ENCODE measurements at regions not wholly inside any gene's neighbourhood (a gene's known extent, or its start where the extent isn't known, plus 50 kb on each side); places are given as distances from the start of the nearest gene placed in this dataset.
"Not testable (repeated sequence)": the region's sequence is repeated elsewhere in the genome, so short reads cannot be mapped to it uniquely, and the experiment has no call there.

GRCh38 chr3:104323226-104323625 is 1043.5 kb upstream of the ALCAM start:
- no peak for DNase-seq

- no peak for DNase-seq
These were observed 1019.4 kb upstream of the ALCAM start for GRCh38 chr3:104347291-104347690.

GRCh38 chr3:104349836-104350235 is 1016.9 kb upstream of the ALCAM start:
- DNase-seq, result no peak

- no peak for DNase-seq
These were observed 1012.8 kb upstream of the ALCAM start for GRCh38 chr3:104353951-104354350.

- no peak for DNase-seq
These were observed 1007.2 kb upstream of the ALCAM start for GRCh38 chr3:104359546-104359945.

- no peak for DNase-seq
These were observed 1006.7 kb upstream of the ALCAM start for GRCh38 chr3:104360038-104360437.

GRCh38 chr3:104361748-104362147 is 1005.0 kb upstream of the ALCAM start:
- not testable (repeated sequence) for DNase-seq

GRCh38 chr3:104362319-104362718 is 1004.4 kb upstream of the ALCAM start:
- DNase-seq, result no peak

- no peak for DNase-seq
These were observed 999.7 kb upstream of the ALCAM start for GRCh38 chr3:104367000-104367399.

- DNase-seq, result no peak
These were observed 997.9 kb upstream of the ALCAM start for GRCh38 chr3:104368760-104369159.

- DNase-seq, result no peak
These were observed 981.3 kb upstream of the ALCAM start for GRCh38 chr3:104385421-104385820.

- DNase-seq, result no peak
These were observed 978.1 kb upstream of the ALCAM start for GRCh38 chr3:104388619-104389018.

- no peak for DNase-seq
These were observed 974.4 kb upstream of the ALCAM start for GRCh38 chr3:104392327-104392726.

GRCh38 chr3:104396974-104397669 is 969.6 kb upstream of the ALCAM start:
- no peak for DNase-seq

- no peak for DNase-seq
These were observed 969.0 kb upstream of the ALCAM start for GRCh38 chr3:104397713-104398112.

GRCh38 chr3:104402902-104403301 is 963.8 kb upstream of the ALCAM start:
- DNase-seq, result no peak

- DNase-seq, result no peak
These were observed 955.0 kb upstream of the ALCAM start for GRCh38 chr3:104411757-104412156.

GRCh38 chr3:104412608-104413580 is 953.8 kb upstream of the ALCAM start:
- no peak for DNase-seq

GRCh38 chr3:104428337-104428925 is 938.3 kb upstream of the ALCAM start:
- no peak for DNase-seq

GRCh38 chr3:104429727-104430126 is 937.0 kb upstream of the ALCAM start:
- DNase-seq, result no peak

GRCh38 chr3:104436506-104436905 is 930.2 kb upstream of the ALCAM start:
- no peak for DNase-seq

- DNase-seq, result no peak
These were observed 929.5 kb upstream of the ALCAM start for GRCh38 chr3:104437131-104437750.

- DNase-seq, result no peak
These were observed 928.8 kb upstream of the ALCAM start for GRCh38 chr3:104437891-104438290.
